MM.1S (cell line): ENCODE measurements at regions not wholly inside any gene's neighbourhood (a gene's known extent, or its start where the extent isn't known, plus 50 kb on each side); places are given as distances from the start of the nearest gene placed in this dataset.

Experiments used
- DNase-seq: peaks from one replicate; pipeline ENCODE4 v3.0.0-alpha.2; 2015
- H2AFZ ChIP-seq: fragments of 300-600 bp; sonication (generic); 2 replicates; pipeline ENCODE4 v1.6.0; 2016; ENCODE audit warnings: antibody characterized with exemption, low read length
- H3F3A ChIP-seq: fragments of 300-600 bp; sonication (generic); 2 replicates; pipeline ENCODE4 v1.6.1; 2016; ENCODE audit warnings: mild to moderate bottlenecking, antibody characterized with exemption, low read length, moderate library complexity, mixed read lengths; ENCODE audit not compliant: insufficient read depth
- H3K27ac ChIP-seq: fragments of 300-600 bp; sonication (generic); 2 replicates; pipeline ENCODE4 v1.5.1; 2016; ENCODE audit warnings: mild to moderate bottlenecking, low read length
- H3K27me3 ChIP-seq: fragments of 300-600 bp; sonication (generic); replicated peaks from 2 replicates; pipeline ENCODE4 v1.6.0; 2016; ENCODE audit warnings: low read length; ENCODE audit not compliant: insufficient read depth
- H3K36me3 ChIP-seq: fragments of 300-600 bp; sonication (generic); replicated peaks from 2 replicates; pipeline ENCODE4 v1.6.1; 2016; ENCODE audit warnings: mild to moderate bottlenecking, low read length, mixed read lengths; ENCODE audit not compliant: insufficient read depth
- H3K4me1 ChIP-seq: fragments of 300-600 bp; sonication (generic); 2 replicates; pipeline ENCODE4 v1.6.1; 2016; ENCODE audit warnings: low read length, mixed read lengths
- H3K4me2 ChIP-seq: fragments of 300-600 bp; sonication (generic); 2 replicates; pipeline ENCODE4 v1.6.0; 2016; ENCODE audit warnings: low read depth, low read length
- H3K4me3 ChIP-seq: fragments of 300-600 bp; sonication (generic); 2 replicates; pipeline ENCODE4 v1.5.1; 2016; ENCODE audit warnings: low read length, mixed read lengths
- H3K79me2 ChIP-seq: fragments of 300-600 bp; sonication (generic); 2 replicates; pipeline ENCODE4 v1.6.1; 2016; ENCODE audit warnings: mixed run types, low read length, mixed read lengths
- H3K9ac ChIP-seq: fragments of 300-600 bp; sonication (generic); 2 replicates; pipeline ENCODE4 v1.6.1; 2016; ENCODE audit warnings: low read length, mixed read lengths
- H3K9me2 ChIP-seq: fragments of 300-600 bp; sonication (generic); replicated peaks from 2 replicates; pipeline ENCODE4 v1.6.1; 2016; ENCODE audit warnings: mild to moderate bottlenecking, low read length, mixed read lengths; ENCODE audit not compliant: insufficient read depth
- H3K9me3 ChIP-seq: fragments of 300-600 bp; sonication (generic); replicated peaks from 2 replicates; pipeline ENCODE4 v1.6.1; 2016; ENCODE audit warnings: mild to moderate bottlenecking, low read length, mixed read lengths; ENCODE audit not compliant: insufficient read depth
- H4K20me1 ChIP-seq: fragments of 300-600 bp; sonication (generic); 2 replicates; pipeline ENCODE4 v1.6.1; 2016; ENCODE audit warnings: mild to moderate bottlenecking, low read length, moderate library complexity, mixed read lengths; ENCODE audit not compliant: insufficient read depth
- EZH2 ChIP-seq: fragments of 300-600 bp; sonication (generic); optimal IDR thresholded peaks from 2 replicates; pipeline ENCODE3; 2017; ENCODE audit warnings: low read depth, mild to moderate bottlenecking, antibody characterized with exemption, low read length, mixed read lengths
- EZH2phosphoT487 ChIP-seq: fragments of 300-600 bp; sonication (generic); IDR thresholded peaks from 2 replicates; pipeline ENCODE4 v1.6.1; 2018; ENCODE audit warnings: antibody characterized with exemption, low read length
- TF ChIP-seq, protein P1 (sequence below): fragments of 300-600 bp; sonication (generic); IDR thresholded peaks from 2 replicates; pipeline ENCODE4 v1.5.1; 2016; ENCODE audit warnings: antibody characterized with exemption, low read length, mixed read lengths

DNA sequence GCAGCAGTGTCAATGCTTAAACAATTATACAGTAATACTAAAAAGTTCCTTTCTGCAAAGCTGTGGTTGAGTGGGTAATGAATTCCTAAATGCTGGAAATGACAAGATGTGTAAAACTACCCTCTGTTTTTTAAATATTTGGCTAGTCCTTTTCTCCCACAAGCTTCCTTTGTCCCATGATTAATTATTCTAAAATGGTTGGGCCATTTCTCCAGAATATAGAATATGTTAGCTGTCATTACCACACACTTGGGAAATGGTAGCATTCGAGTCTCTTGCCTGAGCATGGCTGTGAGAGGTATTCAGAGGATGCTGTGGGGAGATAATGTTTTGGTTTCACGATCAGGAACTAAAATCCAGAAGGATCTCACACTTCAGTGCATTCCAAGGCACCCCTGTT, 1185.8 kb downstream of the UQCRFS1 start:
- Histone ChIP-seq H3K27ac (no peak overlapping the region), H3K27me3 (no peaks in the 10 kb centered on the region), H3K4me1 (no peaks in the 10 kb centered on the region), H3K4me3 (no peak overlapping the region), H3F3A (no peaks in the 10 kb centered on the region), H2AFZ (no peak overlapping the region), H3K9me2 (no peaks in the 10 kb centered on the region), H4K20me1 (no peaks in the 10 kb centered on the region), H3K79me2 (no peaks in the 10 kb centered on the region), H3K36me3 (no peaks in the 10 kb centered on the region), H3K4me2 (no peak overlapping the region), H3K9ac (no peak overlapping the region), H3K9me3 (no peaks in the 10 kb centered on the region)
- DNase-seq: no peak
- TF ChIP-seq, protein P1, sequence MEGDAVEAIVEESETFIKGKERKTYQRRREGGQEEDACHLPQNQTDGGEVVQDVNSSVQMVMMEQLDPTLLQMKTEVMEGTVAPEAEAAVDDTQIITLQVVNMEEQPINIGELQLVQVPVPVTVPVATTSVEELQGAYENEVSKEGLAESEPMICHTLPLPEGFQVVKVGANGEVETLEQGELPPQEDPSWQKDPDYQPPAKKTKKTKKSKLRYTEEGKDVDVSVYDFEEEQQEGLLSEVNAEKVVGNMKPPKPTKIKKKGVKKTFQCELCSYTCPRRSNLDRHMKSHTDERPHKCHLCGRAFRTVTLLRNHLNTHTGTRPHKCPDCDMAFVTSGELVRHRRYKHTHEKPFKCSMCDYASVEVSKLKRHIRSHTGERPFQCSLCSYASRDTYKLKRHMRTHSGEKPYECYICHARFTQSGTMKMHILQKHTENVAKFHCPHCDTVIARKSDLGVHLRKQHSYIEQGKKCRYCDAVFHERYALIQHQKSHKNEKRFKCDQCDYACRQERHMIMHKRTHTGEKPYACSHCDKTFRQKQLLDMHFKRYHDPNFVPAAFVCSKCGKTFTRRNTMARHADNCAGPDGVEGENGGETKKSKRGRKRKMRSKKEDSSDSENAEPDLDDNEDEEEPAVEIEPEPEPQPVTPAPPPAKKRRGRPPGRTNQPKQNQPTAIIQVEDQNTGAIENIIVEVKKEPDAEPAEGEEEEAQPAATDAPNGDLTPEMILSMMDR: no peak
- TF ChIP-seq EZH2phosphoT487: no peak
- no peak for TF ChIP-seq EZH2

DNA sequence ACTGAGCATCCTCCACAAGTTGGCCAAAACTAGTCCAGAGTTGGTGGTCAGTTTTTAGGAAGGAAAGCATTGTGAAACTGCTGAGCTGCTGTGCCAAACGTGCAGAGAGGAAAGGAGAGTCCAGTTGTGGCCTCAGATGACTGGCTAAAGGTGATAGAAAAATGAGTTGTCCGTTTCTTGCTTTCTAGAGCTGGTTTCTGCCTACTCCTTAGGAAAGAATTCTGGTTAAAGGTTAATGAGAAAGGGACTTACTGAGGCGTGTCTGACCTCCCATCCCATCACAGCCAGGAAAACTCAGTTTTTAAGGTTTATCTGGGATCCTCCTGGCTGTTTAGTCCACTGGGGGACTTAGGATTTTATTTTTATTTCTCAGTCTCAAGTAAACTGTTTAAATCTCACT, 1186.3 kb downstream of the UQCRFS1 start:
- Histone ChIP-seq H2AFZ (no peak overlapping the region), H3K36me3 (no peaks in the 10 kb centered on the region), H3K4me3 (no peak overlapping the region), H3K9me2 (no peaks in the 10 kb centered on the region), H3K4me2 (no peak overlapping the region), H3K27ac (no peak overlapping the region), H3K79me2 (no peaks in the 10 kb centered on the region), H3K9me3 (no peaks in the 10 kb centered on the region), H4K20me1 (no peaks in the 10 kb centered on the region), H3K4me1 (no peaks in the 10 kb centered on the region), H3K27me3 (no peaks in the 10 kb centered on the region), H3F3A (no peaks in the 10 kb centered on the region), H3K9ac (no peak overlapping the region)
- DNase-seq: no peak
- TF ChIP-seq EZH2 (no peak), EZH2phosphoT487 (no peak)
- TF ChIP-seq, protein P1: no peak

DNA sequence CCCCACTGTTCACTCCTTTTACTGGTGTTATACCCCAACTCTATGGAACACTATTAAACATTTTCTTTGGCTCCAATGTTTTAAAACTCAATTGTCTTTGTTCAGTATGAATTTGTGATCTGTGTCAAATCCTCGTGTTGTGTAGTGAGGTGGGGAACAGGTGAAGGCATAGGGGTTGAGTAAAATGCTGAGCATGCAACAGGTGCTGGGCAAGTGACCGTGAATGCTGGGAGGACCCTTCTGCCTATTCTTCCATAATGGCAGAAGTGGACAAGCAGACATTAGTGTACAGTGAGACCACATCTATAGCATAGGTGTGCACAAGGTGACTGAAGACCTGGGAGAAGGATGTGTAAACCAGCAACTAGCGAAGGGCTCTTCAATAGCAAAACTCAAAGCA, 1188.0 kb downstream of the UQCRFS1 start:
- Histone ChIP-seq H3K79me2 (no peaks in the 10 kb centered on the region), H3K4me3 (no peak overlapping the region), H3K9me3 (no peaks in the 10 kb centered on the region), H3K4me1 (no peaks in the 10 kb centered on the region), H3K36me3 (no peaks in the 10 kb centered on the region), H4K20me1 (no peaks in the 10 kb centered on the region), H3K9ac (no peak overlapping the region), H3K9me2 (no peaks in the 10 kb centered on the region), H3K27me3 (no peaks in the 10 kb centered on the region), H2AFZ (no peak overlapping the region), H3F3A (no peaks in the 10 kb centered on the region), H3K27ac (no peak overlapping the region), H3K4me2 (no peak overlapping the region)
- TF ChIP-seq, protein P1: no peak
- TF ChIP-seq EZH2phosphoT487 (no peak), EZH2 (no peak)
- DNase-seq: no peak
